Right renal cortex interstitium (tissue), 3 donors: ENCODE measurements at regions not wholly inside any gene's neighbourhood (a gene's known extent, or its start where the extent isn't known, plus 50 kb on each side); places are given as distances from the start of the nearest gene placed in this dataset.

Source experiments
- DNase-seq, 3 donors: peaks; one replicate each; pipeline ENCODE4 v3.0.0-alpha.2; 2013; ENCODE audit warnings: low read depth in 3 of 3, low spot score in 2 of 3

DNA sequence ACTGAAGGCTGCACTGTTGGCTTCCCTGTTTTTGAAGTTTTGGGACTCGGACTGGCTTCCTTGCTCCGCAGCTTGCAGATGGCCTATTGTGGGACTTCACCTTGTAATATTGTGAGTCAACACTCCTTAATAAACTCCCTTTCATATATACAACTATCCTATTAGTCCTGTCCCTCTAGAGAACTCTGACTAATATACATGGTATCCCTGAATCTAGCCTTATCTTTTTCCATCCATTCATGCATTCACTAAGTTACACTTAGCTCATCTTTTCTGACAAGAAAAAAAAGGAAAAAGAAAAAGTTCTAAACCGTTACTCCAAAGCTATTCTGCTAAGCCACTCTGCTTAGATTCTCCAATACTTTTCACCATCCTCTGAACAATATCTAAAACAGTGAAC is 1260.2 kb upstream of the PCDH7 start:
- DNase-seq = no peak

DNA sequence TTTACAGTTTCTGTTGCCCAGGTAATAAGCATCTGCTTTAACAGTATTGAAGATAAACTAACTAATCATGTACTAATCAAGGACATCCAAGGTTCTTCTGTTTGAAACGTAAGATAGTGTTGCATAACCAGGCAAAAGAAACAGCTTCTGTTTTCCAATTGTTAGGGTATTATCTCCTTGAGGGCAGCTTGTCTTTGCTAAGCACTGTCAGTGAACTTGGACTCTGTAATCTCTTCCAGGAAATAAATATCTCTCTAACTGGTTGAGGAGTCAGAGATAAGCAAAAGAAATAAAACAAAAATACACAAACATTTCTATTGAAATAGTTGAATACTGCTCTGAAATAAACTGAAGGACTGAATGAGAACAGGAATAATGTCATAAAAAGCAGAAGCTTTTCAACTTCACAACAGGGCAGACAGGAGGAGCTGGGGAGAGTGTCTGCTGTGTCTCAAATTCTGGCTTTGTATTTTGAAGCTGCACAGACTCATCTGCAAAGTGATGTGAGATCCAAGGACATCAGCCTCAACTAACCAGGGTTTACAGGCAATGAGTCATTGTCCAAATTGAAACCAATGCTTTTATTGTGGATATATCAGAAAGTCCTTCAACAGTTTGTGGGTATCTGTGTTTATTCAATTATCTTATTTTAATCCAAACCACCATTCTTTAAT is 1253.0 kb upstream of the PCDH7 start:
- DNase-seq = no peak
